Activated CD4-positive, CD25-positive, alpha-beta regulatory T cell treated with anti-CD3 and anti-CD28 coated beads, Interleukin-2, amount 50 U/mL, for 24 hours (primary cell): ENCODE measurements at regions not wholly inside any gene's neighbourhood (a gene's known extent, or its start where the extent isn't known, plus 50 kb on each side); places are given as distances from the start of the nearest gene placed in this dataset.
"Not testable (repeated sequence)": the region's sequence is repeated elsewhere in the genome, so short reads cannot be mapped to it uniquely, and the experiment has no call there.

Experiments used
- ATAC-seq, 2 donors: fragments of 150-1000 bp; cut with Tn5 transposase; one replicate each; pipeline ENCODE4 v1.10.0; 2021; ENCODE audit warnings: mild to moderate bottlenecking in 1 of 2, moderate library complexity in 1 of 2

DNA sequence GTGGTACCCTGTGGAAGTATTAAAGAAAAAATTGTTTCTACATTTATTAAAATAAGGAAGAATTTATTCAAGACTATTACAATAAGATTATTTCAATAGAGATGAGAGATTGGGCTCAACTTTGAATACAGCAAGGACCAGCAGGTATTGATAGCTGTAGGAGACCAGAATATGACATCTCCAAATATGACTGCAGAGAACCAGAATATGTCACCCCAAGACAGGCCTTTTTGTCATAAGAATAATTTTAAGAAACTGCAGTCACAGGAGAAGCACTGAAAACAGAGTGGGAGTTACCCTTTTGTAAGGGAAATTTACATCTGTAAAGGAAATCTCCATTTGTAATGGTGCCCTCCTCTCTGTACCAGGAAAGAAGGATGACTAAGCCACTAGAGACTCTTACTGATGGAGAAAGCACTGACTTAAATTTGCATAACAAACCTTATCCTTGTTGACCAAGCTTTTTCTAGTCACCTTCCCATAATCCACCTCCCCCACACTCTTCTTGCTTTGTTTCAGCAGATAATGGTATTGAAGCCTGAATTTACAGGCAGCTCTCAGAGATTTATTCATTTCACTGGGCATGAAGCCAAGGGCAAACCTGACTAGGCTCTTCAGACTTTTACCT lies 145.1 kb upstream of the RMP24 start:
- no peak for ATAC-seq

DNA sequence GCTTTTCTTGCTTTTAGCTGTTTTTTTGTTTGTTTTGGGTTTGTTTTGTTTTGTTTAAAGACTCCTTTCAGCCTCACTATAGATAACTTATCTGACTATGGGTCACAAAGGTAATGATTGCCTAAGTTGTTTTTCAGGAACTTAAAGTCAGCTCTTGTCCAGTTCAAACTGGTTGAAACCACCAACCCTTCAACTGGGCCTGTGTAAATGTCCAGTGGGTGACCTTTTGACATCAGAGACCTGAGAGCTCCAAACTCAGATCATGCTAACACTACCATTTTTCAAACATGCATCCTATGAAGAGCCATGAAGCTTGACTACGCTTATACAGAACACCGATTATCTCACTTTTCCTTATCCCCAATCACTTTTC lies 144.6 kb upstream of the RMP24 start:
- ATAC-seq: no peak

DNA sequence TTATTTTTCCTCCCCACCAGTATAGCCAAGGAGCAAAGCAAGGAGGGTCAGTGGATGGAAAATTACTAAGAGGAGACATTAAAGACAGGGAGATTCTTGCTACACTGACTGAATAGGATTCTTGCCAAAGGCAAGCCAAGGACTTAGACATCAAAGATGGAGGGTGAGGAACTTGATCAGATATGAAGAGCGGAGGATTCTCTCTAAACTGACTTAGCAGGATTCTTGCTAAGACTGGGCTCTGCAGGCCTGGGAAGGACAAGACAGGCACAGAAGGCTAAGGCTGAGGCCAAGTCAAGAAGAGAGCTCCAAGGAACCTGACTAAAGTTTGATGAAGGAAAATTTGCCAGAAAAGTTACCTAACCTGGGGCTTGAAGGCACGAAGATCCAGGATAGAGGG lies 143.9 kb upstream of the RMP24 start:
- ATAC-seq: no peak

DNA sequence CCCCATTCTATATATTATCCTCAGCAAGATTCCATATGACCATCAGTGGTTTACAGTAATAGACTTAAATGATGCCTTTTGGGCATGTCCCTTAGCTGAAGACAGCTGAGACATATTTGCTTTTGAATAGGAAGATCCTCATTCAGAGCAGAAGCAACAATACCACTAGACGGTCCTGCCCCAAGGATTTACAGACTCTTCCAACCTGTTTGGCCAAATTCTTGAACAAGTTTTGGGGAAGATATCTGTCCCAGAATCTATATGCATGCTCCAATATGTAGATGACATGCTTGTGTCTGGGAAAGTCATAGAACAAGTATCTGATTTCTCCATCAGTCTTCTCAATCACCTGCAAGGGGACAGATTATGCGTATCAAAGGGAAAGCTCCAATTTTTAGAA lies 137.1 kb upstream of the RMP24 start:
- ATAC-seq: no peak

DNA sequence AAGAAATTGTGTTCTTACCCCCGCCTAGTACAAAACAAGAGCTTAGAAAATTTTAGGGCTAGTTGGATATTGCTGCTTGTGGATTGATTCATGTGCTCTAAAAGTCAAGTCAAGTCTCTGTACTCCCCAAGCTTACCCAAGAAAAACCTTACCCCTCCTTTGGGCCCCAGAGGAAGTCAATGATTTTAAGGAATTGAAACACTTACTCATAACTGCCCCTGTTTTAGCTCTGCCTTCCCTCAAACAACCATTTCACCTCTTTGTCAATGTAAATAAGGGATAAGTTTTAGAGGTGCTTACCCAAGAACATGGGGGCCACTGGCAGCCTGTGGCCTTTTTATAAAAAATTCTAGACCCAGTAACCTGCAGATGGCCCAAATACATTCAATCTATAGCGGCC lies 136.6 kb upstream of the RMP24 start:
- no peak for ATAC-seq

DNA sequence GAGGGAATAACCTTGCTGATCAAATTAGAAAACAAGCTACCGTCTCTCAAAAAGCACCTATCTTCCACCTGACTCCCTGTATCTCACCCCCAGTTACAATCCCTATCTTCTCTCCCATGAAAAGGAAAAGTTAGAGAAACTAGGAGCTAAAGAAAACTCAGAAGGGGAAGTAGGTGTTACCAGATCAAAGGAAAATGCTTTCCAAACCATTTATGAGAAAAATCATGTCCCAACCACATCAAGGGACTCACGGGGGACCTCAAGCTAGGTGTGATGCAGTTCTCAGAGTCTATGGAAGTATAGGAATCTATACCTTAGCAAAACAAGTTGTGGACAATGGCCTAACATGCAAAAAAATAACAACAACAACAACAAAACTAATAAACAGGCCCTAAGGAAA lies 135.5 kb upstream of the RMP24 start:
- no peak for ATAC-seq

DNA sequence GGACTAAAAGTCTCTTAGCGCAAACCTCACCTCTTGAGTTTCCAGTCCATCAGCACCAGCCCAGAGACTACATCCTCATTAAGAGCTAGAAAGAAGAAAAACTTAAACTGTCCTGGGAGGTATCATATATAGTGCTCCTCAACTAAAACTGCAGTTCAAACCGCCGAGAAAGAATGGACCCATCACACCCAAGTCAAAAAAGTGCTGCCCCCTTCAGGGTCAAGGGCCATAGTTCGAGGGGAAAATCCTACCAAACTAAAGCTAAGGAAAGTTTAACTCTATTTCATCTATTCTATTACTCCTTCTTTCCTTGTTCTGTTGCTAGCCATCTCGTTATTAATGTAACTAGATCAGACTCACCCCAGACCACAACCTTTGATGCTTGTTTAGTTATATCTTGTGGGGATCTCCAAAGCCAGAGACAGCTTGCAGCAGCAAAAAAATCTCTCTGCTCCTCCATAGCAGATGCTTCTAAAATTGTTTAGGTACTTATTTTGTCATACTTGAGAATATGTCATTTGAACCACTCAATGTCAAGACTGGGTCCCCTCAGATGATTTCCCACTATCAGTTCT lies 134.5 kb upstream of the RMP24 start:
- ATAC-seq: peak in 1 of 2 donors; percentile 13

DNA sequence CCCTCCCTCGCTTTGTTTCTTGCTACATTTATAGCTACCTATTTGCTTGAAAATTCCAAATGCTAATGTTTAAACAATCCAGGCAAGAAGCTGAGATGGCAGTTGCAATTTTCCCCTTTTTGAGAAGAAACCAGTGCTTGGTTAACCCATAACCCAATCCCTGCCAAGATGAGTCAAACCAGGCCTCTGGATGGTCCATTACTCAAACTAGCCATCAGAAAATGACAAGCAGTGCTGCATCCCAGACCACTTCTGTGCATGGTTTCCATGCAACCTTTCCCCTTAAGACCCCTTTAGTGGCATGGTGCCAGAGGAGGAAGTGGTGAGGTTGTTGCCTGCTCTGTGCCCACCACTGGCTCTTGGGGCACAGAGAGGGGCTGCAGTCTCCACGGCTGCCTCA lies 131.2 kb upstream of the RMP24 start:
- no peak for ATAC-seq

DNA sequence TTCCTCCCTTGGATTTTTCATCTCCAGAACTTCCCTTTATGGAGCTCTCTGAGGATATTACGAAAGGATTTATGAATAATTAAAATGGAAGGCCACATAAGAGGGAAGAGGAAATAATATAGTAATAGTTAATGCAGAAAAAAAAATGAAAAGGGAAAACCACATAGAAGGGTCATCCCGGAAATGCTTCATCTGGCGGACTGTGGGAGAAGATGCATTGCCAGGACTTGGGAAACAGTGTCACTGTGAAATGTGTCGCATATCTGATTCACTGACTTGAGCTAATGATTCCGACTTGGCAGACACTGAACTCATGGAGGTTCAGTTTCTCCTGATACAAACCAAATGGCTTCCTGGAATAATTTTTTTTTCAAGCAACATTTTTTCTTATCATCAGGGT lies 129.9 kb upstream of the RMP24 start:
- ATAC-seq: no peak

DNA sequence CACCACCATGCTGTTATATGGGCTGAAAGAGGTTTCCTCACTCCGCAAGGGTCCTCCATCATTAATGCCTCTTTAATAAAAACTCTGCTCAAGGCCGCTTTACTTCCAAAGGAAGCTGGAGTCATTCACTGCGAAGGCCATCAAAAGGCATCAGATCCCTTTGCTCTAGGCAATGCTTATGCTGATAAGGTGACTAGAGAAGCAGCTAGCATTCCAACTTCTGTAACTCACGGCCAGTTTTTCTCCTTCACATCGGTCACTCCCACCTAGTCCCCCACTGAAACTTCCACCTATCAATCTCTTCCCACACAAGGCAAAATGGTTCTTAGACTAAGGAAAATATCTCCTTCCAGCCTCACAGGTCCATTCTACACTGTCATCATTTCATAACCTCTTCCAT lies 124.2 kb upstream of the RMP24 start:
- ATAC-seq: not testable (repeated sequence)

DNA sequence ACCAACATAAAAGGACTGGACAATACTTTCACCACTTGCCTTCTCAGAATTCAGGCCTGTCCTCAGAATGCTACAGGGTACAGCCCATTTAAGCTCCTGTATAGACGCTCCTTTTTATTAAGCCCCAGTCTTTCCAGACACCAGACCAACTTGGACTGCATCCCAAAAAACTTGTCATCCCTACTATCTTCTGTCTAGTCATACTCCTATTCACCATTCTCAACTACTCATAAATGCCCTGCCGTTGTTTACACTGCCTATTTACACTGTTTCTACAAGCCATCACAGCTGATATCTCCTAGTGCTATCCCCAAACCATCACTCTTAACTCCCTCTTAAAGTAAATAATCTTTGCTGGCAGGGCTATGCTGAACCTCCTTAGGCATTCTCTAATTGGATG lies 123.2 kb upstream of the RMP24 start:
- ATAC-seq: not testable (repeated sequence)

DNA sequence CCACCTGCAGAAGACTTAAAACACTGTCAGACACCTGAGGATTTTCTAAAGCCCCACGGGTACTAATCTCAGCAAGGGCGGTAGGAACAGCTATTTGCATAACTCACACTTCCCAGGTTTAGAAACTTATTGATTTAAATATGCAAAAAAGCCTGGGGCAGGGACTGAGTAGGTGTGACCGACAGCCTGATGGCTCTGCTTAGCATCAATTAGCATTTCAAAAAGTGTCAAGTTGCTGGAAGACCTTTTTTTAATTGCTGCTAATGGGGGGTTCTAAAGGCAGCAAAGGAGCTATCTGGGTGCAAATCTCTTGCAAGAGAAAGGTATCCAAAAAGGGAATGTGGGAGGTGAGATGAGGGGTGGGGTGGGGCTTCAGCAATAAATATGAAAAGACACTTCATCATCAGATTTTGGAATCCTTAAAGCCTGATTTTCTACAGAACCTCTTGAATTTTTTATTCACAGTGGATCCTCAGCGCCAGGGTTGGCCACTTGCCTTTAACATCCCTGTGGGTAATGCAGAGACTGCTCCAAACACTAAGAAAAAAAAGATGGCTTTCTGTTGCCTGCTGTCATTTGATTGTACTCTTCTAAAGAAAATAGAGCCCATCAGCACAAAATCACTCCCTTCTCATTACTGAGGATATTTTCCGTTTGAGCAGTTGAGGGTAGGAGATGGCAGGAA lies 121.1 kb upstream of the RMP24 start:
- no peak for ATAC-seq

DNA sequence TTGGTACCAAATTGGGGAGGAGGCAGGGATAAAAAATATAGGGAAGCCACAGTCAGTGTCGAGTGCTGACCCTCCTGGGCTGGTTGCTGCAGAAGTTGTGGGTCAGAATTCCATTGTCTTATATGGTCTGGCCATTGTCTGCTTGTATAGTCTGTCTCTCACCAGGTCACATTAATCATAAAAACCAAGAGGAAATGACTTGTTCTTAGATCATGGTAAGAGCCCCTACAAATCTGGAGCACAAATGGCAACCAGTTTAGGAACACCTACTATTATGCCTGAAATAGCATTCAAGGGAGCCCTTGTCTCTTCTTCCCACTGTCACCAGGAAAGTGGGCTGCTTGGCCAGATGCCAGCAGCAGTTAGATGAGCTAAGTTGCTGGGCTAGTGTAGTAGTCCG lies 119.7 kb upstream of the RMP24 start:
- no peak for ATAC-seq

DNA sequence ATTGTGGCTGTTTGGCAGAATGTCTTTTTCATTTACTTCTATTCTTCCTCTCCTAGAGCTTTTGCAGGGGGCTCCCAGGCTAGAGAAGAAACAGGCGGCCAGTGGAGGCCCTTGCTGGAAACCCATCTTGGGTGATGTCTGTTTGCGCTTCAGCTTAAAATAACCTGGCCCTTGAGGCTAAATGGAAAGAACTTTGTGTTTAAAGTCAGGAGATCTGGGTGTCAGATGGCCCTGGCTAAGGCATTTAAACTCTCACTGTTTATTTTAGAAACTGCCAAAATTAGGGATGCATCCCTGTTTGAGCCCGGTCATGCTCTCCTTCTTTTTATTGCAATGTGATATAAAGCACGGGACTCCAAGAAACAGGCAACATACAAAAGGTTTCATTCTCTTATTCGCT lies 118.4 kb upstream of the RMP24 start:
- ATAC-seq: no peak

DNA sequence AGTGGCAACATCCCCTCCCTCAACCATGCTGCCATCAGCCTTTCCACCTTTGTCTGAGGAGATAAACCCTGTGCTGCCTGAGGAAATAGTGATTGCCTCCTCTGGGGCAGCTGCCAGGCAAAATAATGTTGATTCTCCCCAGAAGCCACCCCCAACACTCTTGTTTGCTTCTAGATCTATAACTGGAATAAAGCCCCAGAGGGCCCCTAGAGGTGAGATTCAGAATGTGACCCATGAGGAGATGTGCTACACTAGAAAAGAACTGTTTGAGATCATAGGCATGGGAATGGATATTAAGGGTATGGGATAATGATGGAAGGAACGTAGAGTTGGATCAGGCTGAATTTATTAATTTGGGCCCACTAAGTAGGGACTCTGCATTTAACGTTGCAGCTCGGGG lies 116.3 kb upstream of the RMP24 start:
- ATAC-seq: no peak

DNA sequence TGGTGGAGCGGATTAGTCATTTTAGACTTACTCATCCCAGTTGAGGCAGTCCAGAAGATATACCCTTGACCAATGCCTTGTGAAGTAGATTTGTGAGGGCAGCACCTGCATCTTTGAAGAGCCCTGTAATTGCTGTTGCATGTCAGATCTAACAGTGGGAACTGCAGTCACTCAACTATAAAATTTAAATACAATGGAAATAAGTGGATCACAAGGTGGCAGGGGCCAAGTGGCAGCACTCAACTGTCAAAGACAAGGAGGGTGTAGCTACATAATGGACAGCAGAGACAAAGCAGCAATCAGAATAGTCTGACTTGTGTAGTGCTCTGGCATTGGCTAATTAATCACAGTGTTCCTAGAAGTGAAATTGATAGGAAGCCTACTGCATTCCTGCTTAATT lies 115.8 kb upstream of the RMP24 start:
- ATAC-seq: not testable (repeated sequence)

DNA sequence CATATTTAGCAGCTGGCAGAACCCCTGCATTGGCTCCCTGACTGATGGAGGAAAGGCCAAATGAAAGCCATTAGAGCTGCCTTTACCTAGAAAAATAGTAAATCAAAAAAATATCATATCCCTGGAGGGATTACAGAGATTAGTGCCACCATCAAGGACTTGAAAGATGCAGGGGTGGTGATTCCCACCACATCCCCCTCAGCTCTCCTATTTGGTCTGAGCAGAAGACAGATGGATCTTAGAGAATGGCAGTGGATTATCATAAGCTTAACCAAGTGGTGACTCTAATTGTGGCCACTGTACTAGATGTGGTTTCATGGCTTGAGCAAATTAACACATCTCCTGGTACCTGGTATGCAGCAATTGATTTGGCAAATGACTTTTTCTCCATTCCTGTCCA lies 114.9 kb upstream of the RMP24 start:
- ATAC-seq: not testable (repeated sequence)

DNA sequence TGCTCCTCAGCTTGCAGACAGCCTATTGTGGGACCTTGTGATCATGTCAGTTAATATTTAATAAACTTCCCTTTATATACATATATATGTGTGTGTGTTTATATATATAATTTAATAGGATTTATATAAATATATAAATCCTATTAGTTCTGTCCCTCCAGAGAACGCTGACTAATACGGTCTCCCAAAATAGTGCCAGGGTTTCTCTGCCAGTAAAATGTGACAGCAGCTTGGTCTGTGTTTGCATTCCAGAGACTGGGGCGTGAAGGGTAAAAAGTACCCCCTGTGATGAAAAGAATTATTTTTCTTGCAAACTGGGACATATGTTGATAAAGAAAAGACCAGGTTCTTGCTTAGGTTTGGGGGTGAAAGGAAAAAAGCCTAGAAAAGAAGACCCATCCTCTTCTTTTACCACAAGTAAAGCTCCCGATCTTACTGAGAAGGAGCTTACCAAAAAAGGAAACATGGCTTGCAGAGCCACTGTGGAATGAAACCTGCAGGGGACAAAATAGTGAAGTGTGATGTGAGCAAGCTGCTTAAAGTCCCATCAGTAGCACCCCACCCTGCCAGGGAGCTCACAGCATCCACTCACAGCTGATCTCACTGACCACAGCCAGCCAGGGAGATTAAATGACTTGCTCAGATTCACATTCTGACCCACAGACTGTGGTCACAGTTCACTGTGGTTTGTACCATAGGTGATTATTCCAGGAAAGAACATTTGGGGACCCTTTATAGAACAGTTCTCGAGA lies 110.9 kb upstream of the RMP24 start:
- no peak for ATAC-seq

DNA sequence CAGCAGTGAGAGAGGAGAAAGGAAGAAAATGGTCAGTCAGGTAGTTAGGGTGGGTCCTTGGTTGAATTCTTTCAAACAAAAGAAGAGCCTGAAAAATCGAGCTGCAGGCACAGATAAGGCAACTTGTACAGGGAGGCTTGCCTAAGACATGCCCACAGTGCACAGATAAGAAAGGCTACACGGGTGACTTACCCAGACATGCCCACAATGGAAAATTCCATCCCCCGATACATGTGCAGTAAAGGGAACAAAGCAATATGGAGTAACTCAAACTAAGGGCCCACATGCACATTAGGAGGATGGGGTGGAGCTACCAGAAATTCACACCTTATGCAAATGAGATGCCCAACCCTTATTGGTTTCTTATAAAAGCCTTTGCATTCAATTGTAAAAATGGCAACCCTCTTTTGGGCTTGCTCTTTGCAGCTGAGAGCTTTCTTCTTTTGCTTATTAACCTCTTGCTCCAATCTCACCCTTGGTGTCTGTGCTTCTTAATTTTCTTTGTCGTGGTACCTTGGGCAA lies 110.3 kb upstream of the RMP24 start:
- no peak for ATAC-seq

DNA sequence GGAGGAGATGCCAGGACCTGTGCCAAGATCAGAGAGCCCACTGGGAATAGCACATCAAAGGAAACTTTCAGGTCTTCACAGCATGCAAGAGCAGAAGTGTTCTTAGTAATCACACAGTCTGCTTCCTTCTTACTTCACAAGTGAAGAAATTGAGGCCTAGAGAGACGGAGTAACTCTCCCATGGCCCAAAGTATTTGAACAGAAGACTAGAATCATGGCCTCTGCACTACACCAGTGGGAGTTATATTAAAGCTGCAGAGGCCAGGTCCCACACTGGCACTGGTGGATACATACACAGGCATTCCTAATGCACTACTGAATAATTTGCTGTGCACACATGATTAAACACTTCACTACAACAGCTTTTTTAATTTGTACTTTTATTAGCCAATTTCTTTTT lies 107.6 kb upstream of the RMP24 start:
- ATAC-seq: no peak

DNA sequence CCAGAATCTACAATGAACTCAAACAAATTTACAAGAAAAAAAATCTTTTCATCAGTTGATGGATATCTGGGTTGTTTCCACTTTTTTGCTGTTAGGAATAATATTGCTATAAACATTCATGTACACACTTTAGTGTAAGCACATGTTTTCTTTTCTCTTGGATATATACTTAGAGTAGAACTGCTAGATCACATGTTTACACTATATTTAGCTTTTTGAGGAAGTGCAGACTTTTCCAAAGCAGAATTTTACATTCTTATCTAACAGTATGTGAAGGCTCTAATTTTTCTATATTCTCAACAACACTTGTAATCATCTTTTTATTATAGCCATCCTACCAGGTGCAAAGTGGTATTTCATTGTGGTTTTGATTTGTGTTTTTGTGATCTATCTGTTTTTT lies 103.6 kb upstream of the RMP24 start:
- ATAC-seq: no peak

DNA sequence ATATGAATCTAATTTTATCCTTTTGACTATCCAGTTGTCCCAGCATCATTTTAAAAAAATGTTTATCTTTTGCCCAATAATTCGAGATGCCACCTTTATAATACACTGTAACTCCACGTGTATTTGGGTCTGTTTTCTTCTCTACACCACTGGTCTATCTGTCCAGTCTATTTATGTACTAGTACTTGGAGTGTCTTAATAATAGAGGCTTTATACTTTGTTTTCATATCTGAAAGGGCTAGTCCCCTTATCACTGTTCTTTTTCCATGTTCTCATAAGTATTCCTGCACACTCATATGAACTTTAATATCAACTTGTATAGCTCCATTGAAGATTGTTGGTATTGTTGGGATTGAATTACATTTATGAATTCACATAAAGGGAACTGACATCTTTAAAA lies 101.1 kb upstream of the RMP24 start:
- no peak for ATAC-seq

DNA sequence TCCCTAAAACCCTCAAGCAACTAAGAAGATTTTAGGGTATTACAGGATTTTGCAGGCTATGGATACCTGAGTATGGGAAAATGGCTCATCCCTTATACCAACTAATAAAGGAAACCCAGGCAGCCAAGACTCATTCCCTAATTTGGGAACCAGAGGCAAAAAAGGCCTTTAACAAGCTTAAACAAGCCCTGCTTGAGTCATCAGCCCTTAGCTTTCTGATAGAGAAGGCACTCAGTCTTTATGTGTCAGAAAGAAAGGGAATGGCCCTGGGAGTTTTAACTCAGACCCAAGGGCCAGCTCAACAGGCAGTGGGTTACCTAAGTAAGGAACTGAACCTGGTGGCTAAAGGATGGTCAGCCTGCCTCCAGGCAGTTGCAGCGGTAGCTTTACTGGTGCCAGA lies 96.9 kb upstream of the RMP24 start:
- ATAC-seq: no peak

DNA sequence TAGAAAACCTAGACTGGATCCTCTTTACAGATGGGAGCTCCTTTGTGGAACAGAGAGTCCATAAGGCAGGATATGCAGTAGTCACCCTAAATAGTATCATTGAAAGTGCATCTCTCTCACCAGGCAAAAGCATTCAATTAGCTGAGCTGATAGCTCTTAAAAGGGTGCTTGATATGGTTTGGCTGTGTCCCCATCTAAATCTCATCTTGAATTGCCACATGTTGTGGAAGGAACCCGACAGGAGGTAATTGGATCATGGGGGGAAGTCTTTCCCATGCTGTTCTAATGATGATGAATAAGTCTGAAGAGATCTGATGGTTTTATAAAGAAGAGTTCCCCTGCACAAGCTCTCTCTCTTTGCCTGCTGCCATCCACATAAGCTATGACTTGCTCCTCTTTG lies 96.2 kb upstream of the RMP24 start:
- no peak for ATAC-seq
